Brain microvascular endothelial cell (primary cell): ENCODE measurements at regions not wholly inside any gene's neighbourhood (a gene's known extent, or its start where the extent isn't known, plus 50 kb on each side); places are given as distances from the start of the nearest gene placed in this dataset.

Experiments
- DNase-seq: peaks from one replicate; pipeline ENCODE4 v3.0.0-alpha.2; 2020
- H3K27ac ChIP-seq: fragments of 250-450 bp; sonication (Bioruptor Pico); 2 replicates; pipeline ENCODE4 v1.5.1; 2020; ENCODE audit warnings: mild to moderate bottlenecking, moderate library complexity
- H3K27me3 ChIP-seq: fragments of 250-450 bp; sonication (Bioruptor Pico); replicated peaks from 2 replicates; pipeline ENCODE4 v1.5.1; 2020; ENCODE audit warnings: mild to moderate bottlenecking
- H3K36me3 ChIP-seq: fragments of 250-450 bp; sonication (Bioruptor Pico); replicated peaks from 2 replicates; pipeline ENCODE4 v1.5.1; 2020; ENCODE audit warnings: mild to moderate bottlenecking
- H3K4me3 ChIP-seq: 2 replicates; pipeline ENCODE4 v1.5.1; 2011; ENCODE audit warnings: low read depth, mild to moderate bottlenecking, control low read depth, low read length, moderate library complexity
- in situ Hi-C: cut with HindIII; loops from 2 replicates; pipeline ENCODE4 v1.10.0; 2017; ENCODE audit warnings: low sequenced_read_pairs, low pct_ligation_motif_present
- TF ChIP-seq, protein P1 (sequence below): IDR thresholded peaks from 2 replicates; pipeline ENCODE4 v1.5.1; 2011; ENCODE audit warnings: low read depth, mild to moderate bottlenecking, moderate library complexity, low read length, control low read depth, inconsistent platforms; ENCODE audit errors: missing control alignments

DNA sequence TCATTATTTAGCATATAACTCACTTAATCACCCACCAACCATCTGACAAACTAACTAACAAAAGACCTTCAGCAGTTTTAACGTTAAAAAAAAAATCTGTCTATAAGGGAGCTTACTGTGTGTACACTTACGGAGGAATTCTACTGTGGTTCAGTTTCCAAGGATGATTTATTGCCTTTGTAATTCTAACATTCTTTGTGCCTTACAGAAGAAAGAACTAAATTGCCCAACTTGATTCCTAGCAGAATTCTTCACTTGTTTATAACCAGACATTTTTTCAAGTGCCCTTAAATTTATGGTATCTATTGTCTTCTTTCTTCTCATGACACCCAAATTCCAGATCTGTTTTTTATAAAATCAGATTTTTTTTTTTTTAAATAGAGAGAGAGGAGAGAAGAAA lies 119.7 kb upstream of the IGSF10 start:
- H3K27me3 ChIP-seq: no peaks in the 10 kb centered on the region
- peak; percentile 12 for DNase-seq
- H3K36me3 ChIP-seq: no peaks in the 10 kb centered on the region
- TF ChIP-seq, protein P1, sequence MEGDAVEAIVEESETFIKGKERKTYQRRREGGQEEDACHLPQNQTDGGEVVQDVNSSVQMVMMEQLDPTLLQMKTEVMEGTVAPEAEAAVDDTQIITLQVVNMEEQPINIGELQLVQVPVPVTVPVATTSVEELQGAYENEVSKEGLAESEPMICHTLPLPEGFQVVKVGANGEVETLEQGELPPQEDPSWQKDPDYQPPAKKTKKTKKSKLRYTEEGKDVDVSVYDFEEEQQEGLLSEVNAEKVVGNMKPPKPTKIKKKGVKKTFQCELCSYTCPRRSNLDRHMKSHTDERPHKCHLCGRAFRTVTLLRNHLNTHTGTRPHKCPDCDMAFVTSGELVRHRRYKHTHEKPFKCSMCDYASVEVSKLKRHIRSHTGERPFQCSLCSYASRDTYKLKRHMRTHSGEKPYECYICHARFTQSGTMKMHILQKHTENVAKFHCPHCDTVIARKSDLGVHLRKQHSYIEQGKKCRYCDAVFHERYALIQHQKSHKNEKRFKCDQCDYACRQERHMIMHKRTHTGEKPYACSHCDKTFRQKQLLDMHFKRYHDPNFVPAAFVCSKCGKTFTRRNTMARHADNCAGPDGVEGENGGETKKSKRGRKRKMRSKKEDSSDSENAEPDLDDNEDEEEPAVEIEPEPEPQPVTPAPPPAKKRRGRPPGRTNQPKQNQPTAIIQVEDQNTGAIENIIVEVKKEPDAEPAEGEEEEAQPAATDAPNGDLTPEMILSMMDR: no peak
- no peak overlapping the region for H3K4me3 ChIP-seq
- in situ Hi-C loops: no loop called here
- H3K27ac ChIP-seq: peak overlapping the region; percentile 55

DNA sequence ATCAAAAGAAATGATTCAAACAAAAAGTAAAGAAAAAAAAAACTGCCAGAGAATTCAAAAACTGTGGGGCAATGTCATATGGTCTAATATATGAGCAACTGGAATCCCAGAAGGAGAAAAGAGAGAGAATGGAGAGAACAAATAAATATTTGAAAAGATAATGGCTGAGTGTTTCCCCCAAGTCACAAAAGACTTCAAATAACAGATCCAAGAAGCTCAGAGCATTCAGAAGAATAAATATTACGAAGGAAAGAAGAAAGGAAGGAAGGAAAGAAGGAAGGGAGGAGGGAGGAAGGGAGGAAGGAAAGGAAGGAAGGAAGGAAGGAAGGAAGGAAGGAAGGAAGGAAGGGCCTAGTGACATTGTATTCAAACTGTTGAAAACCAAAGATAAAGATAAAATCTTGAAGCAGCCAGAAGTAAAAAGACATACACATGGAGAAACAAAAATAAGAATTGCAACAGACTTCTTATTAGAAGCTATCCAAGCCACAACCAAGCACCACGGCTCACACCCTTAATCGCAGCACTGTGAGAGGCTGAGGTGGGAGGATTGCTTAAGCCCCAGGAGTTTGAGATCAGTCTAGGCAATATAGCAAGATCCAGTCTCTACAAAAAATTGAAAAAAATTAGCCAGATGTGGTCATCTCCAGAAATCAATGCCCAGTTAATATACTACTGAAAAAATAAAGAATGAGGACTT lies 118.9 kb upstream of the IGSF10 start:
- DNase-seq: no peak
- no peak overlapping the region for H3K4me3 ChIP-seq
- TF ChIP-seq, protein P1: no peak
- H3K36me3 ChIP-seq: no peaks in the 10 kb centered on the region
- H3K27me3 ChIP-seq: no peaks in the 10 kb centered on the region
- H3K27ac ChIP-seq: no peak overlapping the region
- in situ Hi-C loops: no loop called here

DNA sequence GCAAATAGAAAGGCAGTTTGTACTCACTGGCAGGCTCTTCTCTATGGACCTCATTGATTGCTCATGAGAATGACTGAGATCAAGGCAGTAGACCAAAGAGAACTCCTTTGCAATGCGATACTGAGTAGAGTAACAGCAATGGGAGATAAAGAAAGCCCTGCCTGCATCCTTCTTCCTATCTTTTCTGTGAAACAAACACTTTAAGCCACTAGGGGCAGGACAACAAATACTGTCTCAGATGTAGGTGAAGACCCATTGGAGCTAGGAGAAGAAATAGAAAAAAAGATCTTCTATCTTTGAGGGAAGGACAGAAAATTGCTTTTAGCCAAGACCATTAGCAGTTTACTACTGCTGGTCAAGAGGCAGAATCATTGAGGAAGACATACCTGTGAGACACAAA lies 117.6 kb upstream of the IGSF10 start:
- in situ Hi-C loops: no loop called here
- Histone ChIP-seq H3K36me3 (no peaks in the 10 kb centered on the region), H3K4me3 (no peak overlapping the region), H3K27ac (no peak overlapping the region), H3K27me3 (no peaks in the 10 kb centered on the region)
- no peak for DNase-seq
- TF ChIP-seq, protein P1: no peak

DNA sequence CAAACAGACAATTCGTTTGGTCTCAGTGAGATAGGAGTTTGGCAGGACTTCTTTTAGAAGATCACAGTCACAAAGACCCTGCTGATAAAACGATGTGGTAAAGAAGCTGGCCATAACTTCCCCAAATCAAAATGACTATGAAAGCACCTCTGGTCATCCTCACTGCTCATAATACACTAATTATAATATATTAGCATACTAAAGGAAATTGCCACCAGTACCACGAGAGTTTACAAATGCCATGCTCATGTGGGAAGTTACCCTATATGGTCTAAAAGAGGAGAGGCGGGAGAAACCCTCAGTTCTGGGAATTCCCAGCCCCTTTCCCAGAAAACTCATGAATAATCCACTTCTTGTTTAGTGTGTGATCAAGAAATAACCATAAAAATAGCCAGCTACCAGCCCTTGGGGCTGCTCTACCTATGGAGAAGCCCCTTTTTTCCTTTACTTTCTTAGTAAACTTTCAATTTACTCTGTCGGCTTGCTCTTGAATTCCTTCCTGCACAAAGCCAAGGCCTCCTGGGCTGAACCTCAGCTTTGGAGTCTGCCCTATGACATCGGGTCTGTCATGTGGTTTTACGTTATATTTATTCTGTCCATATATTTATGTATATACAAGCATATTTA lies 115.8 kb upstream of the IGSF10 start:
- Histone ChIP-seq H3K4me3 (no peak overlapping the region), H3K27me3 (no peaks in the 10 kb centered on the region), H3K27ac (no peak overlapping the region), H3K36me3 (no peaks in the 10 kb centered on the region)
- DNase-seq: no peak
- TF ChIP-seq, protein P1: no peak
- in situ Hi-C loops: no loop called here

DNA sequence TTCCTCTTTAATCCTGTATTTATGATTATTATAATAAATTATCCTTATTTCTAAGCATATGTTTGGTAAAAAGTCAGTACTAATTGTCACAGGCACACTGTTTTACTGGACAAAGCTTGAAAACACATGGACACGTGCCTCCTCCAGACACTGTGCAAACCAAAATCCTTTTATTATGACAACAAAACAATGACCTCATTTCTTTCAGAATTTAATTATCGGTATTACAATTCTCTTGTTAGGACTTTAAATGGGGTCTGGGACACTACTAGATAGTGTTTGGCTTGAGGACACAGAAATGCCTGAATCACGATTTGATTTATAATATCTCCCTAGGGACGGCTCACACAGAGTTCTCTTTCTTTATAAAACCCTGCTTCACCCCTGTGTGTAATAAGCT lies 107.3 kb upstream of the IGSF10 start:
- TF ChIP-seq, protein P1: no peak
- no peaks in the 10 kb centered on the region for H3K27me3 ChIP-seq
- no peaks in the 10 kb centered on the region for H3K36me3 ChIP-seq
- H3K27ac ChIP-seq: no peak overlapping the region
- no peak overlapping the region for H3K4me3 ChIP-seq
- no peak for DNase-seq
- in situ Hi-C loops: no loop called here
